Fibroblast of skin of right quadriceps (primary cell): ENCODE measurements at regions not wholly inside any gene's neighbourhood (a gene's known extent, or its start where the extent isn't known, plus 50 kb on each side); places are given as distances from the start of the nearest gene placed in this dataset.

Source experiments
- DNase-seq: peaks from one replicate; pipeline ENCODE4 v3.0.0-alpha.2; 2013

DNA sequence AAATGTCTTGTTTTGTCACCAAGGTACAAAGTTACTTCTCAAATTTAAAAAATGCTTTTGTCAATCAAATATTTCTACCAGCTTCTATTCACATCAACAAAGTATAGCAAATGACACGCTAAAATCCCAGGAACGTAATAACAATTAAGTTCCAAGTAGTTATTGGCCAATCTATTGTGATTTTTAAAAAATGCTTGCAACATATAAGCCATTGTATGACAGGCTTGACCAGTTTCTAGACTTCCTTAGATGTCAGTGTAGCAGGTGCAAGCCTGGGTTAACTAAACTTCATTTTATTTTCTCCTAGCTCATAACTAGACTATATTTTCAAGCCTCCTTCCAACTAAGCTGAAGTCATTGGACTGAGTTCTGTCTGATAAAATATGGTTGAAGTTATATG, 494.5 kb upstream of the PKN2 start:
- no peak for DNase-seq

DNA sequence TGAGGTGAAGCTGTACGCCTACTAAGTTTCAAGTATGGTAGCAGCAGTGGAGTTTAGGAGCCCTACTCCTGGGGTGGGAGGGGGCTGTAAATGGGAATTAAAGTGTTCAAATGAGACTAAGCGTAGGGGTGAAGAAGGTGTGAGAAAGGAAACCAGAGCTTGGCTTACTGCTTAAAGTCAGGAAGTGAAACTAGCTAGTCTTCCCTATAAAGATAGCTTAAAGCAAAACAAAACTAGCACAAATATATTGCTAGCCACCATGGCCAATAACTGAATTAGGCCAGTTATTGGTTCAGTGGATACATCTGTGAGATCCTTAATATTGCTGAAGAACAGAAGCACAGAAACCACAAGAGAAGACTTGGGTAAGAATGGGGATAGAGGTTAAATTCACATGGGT, 492.2 kb upstream of the PKN2 start:
- no peak for DNase-seq

DNA sequence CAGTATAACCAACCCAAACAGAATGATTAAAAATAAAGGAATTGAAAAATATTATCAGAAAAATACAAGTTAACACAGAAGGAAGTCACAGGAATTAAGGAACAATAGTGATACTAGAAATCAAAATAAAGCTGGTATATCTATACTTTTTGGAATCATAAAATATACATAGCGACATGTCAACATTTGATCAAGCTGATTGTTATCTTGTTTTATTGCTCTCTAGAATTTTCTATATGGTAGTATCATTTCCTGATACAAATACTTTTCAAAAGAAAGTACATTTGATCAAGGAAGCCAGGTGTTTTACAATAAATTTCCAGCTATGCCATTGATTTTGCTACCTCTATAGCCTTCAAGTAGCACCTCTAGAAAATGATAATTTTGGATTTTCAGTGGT, 489.5 kb upstream of the PKN2 start:
- no peak for DNase-seq

DNA sequence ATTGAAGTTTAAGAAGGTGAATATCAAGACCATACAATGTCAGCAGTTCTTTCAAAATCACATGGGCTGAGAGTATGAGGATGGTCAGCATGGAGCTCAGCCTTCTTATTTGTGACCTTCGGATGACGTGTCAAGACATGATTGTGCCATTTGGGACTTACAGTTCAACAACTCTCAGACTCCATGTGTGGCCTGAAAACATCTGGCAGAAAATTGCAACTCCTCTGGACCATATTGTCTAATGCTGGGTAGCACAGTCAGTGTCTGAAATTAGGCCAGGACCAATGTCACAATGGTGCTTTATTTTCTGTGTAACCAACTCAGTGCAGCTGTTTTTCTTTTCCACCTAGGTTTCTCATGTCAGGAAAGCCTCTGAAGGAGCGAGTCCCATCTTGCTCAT, 483.5 kb upstream of the PKN2 start:
- DNase-seq: no peak

DNA sequence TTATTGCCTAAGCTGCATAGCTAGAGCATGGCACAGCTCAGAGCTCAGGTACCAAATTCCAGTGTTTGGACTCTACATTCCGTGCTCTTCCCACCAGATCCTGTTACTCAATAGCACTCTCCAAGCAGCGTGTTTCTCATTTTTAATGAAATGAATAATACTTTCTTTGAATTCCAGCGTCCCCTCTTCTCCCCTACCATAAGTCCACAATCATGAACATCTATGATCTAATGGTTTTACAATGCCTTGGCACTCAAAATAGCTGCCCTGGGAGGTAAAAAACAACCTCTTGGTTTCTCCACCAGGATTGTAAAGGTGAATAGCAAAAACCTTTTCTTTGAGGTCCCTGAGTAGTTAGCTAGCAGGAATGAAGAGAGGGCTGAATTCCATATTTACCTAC, 480.0 kb upstream of the PKN2 start:
- peak; percentile 31 for DNase-seq

DNA sequence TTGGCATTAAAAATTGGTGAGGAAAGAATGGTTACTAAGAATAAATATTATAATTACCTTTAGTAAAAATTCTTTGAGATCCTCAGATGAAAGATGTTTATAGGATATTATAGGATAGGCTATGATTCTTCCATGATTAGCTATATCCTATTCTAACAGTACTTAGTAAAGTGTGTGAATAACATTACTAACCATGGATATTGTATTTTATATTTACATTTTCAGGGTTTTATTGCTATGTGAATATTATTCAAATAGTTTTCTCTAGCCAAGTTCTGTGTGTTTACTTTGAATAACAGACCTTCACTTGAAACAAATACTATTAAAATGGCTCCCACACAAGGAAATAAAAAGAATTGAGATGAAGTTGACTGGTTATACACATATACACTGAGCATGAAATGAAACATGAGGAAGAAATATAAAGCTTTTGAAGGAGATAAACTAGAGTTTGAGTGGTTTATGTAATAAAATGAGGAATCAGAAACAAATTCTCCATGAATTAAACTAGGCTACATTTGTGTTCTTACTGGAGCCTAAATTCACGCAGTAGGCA, 479.4 kb upstream of the PKN2 start:
- DNase-seq: no peak

DNA sequence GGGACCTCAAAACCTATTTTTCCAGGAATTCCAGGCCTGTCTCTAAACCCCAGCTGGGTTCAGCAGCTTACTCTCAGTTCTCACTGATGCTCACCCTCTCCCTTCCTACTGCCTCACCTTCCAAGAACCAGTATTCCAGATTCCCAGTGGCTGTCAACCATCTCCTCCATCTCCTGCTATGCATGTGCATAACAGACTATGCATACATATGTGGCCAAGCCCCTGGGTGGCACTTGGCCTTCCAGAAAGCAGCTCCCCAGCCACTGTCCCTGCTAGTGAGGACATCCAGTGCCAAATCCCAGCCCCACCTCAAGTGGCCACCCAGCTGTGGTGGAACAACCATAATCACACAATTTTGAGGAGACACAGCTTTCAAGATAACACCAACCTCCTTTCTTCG, 475.7 kb upstream of the PKN2 start:
- DNase-seq: no peak

DNA sequence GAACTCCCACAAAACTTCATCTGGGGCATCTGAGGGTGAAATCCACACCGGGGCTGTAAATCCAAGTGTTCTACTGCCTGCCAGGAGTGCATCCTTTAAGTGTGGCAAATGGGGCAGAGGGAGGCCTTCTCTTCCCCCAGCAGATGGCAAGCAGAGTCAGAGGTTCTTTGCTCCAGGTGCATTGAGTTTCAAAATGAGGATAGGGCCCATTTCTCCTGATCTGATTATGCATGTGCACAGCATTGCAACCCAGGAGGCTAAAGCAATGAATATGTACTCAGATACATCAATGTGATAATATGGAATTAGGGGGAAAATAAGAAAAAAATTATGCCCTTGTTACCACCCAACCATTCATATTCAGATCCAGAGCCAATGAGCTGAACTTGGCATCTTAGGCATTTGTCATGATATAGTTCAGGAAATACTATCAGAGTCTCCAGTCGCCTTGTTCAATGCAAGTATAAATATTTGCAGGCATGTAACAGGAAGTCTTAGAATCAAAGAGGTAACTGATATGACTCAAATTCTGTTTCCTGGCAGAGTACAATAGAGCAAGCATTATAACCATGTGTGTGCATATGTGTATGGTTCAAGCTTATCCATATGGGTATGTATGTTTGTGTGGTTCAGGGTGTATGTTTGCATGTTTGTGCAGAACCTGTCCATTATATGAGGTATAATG, 473.8 kb upstream of the PKN2 start:
- no peak for DNase-seq

DNA sequence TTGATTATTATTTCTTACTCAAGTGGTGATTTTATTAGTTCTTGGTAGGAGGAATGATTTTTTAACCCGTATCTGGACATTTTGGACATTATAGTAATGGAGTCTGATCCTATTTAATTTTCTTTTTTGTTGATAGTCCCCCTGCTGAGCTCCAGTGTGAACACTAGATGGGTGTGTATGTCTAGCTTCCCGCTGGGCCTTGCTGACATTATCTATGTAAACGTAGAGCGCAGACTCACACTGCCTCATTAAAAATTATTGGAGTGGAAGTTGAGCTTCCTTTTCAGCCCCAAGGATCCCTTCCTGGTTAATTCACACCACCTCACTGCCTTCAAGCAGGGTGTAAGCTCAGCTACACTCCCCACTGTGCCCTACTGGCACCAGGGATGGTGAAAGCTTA, 467.6 kb upstream of the PKN2 start:
- DNase-seq: no peak

DNA sequence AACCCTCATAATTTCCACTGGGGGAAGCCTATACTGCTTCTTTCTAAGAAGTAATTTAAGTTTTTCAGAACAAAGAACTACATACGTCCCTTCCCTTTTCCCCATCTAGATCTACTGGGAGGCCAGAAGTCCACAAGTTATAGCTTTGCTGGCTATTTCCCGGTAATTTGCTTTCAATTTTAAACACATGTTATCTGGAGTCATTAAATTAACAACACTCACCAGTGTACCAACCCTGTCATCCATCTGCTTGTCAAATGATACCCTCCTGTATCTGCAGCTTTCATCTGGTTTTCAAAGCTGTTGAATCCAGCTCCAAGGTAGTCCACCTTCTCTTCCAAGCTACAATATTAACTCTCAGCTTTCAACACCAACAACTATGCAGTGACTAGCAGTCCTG, 466.7 kb upstream of the PKN2 start:
- DNase-seq: no peak

DNA sequence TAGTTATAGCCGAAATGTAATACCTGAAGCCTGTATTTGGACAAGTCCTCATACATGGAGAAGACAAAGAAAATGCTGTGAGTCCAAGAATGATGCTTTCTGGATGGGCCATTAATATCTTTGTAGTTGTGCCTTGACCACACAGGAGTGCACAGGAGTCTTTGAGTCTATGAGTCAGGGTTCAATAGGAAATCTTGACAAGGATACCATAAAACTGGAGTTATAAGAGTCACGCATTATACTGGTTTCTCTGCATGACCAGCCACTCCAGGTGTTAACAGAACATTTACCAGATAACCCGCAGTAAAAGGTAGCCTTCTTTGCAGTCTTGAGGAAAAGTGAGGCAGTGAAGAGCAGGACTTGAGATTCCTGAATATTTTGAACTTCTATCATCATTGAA, 464.6 kb upstream of the PKN2 start:
- DNase-seq: no peak

DNA sequence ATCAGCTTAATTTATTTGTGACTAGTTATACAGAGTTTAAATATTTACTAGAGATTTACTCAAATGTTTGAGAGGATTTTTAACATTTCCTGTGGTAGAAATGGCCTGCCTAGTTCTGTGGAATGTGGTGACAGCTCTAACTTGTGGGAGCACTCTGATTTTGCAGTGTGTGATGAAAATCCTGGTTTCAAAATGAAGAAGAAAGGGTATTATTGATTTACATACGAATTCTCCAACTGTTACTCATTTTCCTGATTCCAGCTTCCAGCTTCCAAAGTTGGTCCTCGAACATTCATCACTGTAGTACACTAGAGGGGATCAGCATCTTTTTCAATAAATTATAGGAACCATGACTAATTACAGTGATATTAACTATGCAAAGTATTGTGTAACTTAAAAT, 462.7 kb upstream of the PKN2 start:
- peak; percentile 92 for DNase-seq

DNA sequence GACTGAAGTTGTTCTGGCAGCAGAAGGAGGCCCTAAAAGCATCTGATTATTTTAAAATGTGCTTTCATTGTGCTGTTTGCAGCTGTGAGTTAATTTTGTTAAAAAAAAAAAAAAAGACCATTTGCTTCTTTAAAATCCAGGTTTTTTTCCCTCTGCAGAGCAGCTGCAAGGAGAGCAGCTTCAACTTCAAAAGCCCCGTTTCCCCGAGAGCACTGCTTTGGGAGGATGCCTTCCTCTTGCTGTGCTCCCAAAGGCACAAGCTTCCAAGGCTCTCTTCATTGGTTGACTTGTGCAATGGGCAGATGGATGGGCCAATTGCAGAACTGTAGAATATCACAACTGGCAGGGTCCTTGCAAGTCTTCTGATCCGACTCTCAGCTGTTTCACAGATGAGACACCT, 459.2 kb upstream of the PKN2 start:
- DNase-seq: no peak

DNA sequence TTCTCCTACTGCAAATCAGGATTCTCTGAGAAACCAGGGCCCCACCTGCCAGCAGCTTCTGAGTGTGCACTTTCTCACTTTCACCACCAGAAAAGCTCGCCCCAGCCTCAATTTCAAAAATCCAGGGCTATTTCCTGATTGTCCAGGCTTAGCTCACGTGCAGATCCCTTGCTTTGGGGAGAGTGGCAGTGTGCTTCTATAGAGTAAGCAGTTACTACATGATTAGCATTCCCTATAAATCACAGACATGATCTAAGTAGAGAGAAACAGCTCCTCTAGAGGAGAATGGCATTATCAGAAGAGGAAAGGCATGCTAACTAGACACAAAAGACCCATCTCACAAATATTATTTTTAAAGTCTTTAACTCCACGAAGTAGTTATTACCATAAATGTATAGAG, 456.0 kb upstream of the PKN2 start:
- no peak for DNase-seq

DNA sequence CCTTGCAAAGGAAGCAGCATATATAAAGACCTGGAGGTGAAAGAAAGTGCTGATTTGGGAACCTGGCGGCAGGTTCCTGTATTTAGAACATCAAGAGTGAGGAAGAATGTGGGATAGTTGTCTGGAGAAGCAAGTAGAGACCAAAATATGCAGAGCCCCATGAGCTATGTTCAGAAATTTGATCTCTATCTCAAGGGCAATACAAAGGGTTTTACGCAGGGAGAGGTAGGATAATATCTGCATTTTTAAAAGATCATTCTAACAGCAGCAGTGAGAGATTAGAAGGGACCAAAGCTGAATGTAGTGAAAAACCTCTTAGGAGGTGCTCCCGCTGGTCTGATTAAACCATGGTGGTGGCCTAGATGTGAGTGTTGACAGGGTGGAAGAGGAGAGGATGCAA, 453.9 kb upstream of the PKN2 start:
- DNase-seq: no peak

DNA sequence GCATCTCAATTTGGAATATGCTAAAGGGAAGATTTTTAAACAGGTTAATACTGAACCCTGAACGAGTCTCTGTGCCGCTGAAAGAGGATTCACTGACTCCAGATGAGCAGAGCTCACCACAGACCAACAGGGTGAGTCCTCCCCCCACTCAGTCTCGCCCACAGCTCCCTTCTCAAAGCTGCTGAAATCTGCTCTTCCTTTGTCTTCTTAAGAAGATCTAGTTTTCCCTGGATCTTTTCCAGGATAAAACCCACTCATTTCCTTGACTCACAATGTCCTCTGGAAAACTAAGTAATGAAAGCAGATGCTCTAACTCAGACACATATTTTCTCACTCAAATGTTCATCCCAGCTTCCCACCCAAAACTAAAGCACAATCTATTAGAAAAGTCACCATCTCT, 447.0 kb upstream of the PKN2 start:
- peak; percentile 93 for DNase-seq

DNA sequence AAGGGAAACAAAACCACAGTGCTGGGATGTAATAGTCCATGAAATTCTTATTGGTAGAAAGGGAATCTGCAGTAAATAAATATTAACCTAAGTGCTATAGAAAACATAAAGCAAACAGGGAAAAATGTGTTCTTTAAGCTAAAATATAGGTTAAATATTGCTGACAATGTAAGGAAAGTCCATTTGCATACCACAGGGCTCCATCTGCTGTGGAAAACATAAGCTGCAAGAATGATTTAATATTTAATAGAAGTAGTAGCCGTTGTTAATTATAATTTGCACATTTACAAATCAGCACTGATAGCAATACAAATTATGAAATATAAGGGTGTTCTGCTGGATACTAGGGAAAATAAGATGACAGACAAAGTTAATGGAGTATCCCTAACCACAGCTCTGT, 444.9 kb upstream of the PKN2 start:
- DNase-seq: no peak

DNA sequence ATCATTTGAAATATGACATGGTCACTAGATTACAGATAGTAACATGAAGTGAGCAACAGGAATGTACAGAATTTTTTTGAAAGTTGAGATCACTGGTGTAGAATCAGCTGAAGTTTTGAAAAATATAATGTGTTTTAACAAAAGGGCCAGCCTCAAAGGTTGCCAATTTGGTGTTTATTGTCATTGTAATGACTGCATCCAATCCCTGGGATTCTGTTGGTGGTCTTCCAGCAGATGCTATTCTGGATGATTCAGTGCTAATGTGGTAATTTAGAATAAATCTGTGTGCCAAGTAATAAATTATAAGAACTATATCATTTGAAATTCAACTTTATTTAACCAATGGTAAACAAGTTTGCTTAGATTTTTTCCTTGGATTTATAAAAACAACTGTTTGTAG, 436.4 kb upstream of the PKN2 start:
- peak; percentile 28 for DNase-seq

DNA sequence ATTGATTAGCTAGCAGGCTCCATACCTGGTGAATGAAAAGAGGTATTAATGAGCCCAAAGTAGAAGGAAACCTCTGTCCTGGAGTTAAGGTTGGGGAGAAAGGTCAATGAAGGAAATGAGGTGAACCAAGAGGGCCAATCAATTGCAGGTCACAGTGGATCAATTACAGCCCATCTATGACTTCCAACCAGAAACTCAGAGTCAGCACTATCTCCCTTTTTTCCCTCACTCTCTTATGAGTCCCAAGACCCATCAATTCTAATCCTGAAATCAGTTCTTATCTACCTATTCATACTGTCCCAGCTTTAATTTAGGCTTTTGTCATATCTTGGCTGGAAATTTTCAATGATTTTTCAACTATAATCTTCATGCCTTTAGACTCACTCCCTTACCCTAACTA, 433.2 kb upstream of the PKN2 start:
- DNase-seq: no peak

DNA sequence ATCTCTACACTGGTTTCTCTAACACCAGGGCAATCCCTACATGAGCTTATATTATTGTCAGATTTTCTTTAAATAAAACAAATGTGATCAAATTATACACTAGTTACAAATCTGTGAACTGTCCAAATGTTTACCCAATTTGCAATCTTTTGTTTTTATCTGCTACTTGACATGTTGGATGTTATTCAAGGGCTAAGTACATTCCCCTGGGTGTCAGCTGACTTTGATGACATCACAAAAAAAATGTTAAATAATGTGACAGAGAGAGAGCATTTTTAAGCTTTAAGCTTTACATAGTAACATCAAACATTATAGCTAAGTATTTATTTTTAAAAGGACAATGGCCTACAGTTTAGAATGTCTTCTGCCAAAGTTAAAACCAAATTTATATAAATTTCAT, 431.3 kb upstream of the PKN2 start:
- DNase-seq: no peak

DNA sequence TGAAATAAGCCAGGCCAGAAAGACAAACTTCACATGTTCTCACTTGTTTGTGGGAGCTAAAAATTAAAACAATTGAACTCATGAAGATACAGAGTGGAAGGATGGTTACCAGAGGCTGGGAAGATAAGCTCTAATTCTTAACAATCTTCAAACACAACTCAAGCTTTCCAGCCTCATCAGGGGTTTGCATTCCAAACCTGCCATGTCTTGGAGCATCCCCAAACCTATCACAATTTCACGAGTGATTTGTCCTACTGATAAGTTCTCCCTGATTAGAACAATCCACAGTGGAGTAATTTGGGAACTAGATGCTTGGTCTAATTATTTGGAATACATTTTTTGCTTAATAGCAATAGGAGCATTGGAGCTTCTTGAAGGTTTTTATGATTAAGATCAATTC, 418.5 kb upstream of the PKN2 start:
- no peak for DNase-seq

DNA sequence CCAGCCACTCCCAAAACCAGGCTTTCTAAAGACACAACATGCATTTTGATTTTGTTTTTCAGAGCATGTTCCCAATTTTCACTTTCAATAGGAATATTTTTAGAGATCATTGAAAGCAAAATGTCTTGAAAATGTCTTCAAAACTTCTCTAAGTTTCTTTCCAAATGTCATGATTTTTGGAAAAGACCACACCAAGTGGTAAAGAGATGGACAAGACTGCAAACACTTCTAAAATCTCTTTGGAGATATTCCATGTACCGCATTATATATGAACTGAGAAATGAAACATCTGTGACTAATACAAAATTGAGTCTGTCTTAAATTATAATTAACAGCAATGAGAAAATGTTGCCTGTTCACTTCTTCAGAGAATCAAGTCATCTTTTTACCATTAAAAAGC, 418.0 kb upstream of the PKN2 start:
- peak; percentile 18 for DNase-seq

DNA sequence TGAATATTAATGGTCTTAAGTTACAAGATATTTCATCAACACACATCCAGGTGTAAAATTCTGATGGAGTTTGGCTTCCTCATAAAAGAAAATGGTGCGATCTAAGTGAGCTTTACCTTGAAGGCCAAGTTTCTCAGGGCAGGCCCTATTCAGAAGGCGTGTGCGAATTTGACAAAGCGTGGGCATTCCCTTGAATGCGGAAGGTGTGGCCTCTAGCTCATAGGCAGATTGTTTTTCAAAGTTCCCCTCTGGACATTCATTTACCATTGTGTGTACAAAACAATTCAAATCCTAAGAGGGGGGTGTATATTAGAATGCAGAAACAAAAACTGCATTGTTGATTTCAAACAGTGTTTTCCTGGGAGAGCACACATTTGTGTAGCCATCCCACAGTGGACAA, 411.9 kb upstream of the PKN2 start:
- DNase-seq: no peak

DNA sequence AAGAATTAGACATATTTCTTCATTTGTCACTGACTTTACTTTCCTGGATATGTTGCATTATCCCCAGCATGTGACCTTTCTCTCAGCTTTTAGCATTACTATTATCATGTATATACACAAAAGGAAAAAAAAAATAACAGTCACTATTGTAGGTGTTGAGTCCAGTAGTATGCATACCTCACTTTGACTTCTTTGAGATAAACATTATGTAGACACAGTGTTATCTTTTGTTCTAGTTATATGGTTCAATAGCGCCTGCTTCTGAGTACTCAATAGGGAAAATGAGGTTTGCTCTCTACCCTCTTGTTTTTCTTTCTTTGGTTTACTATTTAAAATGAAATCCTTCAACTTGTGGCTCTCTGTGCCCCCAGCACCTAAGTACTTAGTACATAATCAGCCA, 409.6 kb upstream of the PKN2 start:
- DNase-seq: no peak

DNA sequence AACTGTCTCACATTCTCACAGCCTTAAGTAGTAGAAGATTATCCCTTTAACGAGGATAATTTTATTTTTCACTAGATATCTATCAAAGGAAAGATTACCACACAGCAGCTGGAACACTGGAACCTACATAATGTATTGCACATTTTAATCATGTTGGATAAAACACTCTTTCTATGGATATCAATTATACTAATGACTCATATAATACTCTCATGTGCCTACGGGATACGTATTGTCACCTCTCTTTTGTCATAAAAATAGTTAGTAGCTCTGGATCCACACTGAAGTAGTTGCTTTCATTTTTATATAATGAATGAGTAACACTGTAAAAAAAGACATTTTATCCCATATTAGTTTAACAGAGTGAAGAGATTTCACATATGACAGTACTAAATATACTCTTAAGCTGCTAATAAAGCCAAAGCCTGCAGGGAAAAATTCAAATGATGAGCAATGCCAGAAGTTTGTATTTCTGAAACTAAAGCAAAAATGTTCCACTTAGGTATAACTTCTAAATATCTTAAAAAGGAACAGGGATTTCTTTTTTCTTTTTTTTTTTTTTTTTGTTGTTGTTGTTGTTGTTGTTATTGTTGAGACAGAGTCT, 408.7 kb upstream of the PKN2 start:
- peak; percentile 0 for DNase-seq
